GM13976 (cell line): ENCODE measurements at regions not wholly inside any gene's neighbourhood (a gene's known extent, or its start where the extent isn't known, plus 50 kb on each side); places are given as distances from the start of the nearest gene placed in this dataset.

Source experiments
- DNase-seq: peaks from one replicate; pipeline ENCODE4 v3.0.0; 2012; ENCODE audit warnings: low spot score
- CTCF ChIP-seq: IDR thresholded peaks from 2 replicates; pipeline ENCODE4 v1.5.1; 2012; ENCODE audit warnings: borderline replicate concordance, mild to moderate bottlenecking; ENCODE audit not compliant: insufficient read depth; ENCODE audit errors: extremely low read depth, missing control alignments, control extremely low read depth
- in situ Hi-C: fragments of 300-500 bp; cut with MboI; formaldehyde crosslinking; loops from one replicate; pipeline ENCODE4 v1.12.0; 2022; ENCODE audit warnings: low sequenced_read_pairs, mixed read lengths, inconsistent platforms; ENCODE audit not compliant: unreplicated experiment

DNA sequence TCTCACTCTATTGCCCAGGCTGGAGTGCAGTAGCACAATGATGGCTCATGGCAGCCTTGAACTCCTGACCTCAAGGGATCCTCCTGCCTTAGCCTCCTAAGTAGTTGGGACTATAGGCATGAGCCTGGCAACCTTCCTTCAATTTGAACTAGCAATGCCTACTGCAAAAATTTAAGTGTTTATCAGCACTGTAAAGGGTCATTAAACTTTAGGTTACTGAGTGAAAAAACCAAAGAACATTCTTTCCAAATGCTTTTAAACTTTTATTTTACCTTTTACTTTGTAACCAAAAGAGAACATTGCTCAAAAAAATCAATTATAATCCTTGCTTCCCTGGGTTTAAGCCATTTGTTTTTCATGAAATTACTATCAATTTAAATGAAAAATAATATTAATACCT is 101.0 kb upstream of the NHSL1 start:
- DNase-seq: no peak
- TF ChIP-seq CTCF: no peak
- in situ Hi-C loops: no loop called here

DNA sequence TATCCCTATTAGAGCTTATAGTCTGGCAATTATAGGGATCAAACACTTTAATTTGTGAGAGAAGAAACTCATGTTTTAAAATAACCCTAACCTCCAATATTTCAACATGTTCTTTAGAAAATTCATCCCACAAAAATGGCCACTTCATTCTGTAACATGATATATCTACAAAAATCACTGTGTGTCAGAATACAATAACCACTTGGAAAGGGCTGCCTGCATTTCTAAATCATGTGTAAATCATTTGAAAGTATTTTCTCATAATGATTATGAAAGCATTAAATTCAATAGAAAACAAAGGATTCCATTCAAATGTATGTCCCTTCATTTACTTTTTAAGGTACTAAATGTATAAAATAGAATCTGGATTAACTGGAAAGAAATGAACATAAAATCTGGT is 101.4 kb upstream of the NHSL1 start:
- TF ChIP-seq CTCF: no peak
- in situ Hi-C loops: no loop called here
- DNase-seq: no peak

GRCh38 chr6:138601128-138601527 is 101.8 kb upstream of the NHSL1 start:
- in situ Hi-C loops: no loop called here
- no peak for TF ChIP-seq CTCF
- DNase-seq: no peak

DNA sequence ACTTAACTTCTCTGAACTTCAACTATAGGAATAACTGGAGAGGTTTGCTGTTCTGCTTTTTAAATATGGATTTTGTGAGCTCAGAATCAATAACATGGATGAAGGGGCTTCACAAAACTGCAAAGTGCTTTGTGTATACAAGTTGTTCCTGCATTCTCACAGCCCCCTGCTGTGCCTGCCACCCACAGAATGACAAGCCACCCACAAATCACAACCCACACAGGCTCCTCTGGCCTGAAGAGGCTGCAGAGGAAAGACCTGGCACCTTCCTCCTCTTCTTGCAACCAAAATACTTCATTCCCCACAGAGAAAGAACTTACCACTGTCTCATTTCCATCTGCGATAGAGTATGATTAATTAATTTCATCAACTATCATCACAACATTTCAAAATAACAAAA is 106.7 kb upstream of the NHSL1 start:
- in situ Hi-C loops: no loop called here
- DNase-seq: no peak
- TF ChIP-seq CTCF: no peak

DNA sequence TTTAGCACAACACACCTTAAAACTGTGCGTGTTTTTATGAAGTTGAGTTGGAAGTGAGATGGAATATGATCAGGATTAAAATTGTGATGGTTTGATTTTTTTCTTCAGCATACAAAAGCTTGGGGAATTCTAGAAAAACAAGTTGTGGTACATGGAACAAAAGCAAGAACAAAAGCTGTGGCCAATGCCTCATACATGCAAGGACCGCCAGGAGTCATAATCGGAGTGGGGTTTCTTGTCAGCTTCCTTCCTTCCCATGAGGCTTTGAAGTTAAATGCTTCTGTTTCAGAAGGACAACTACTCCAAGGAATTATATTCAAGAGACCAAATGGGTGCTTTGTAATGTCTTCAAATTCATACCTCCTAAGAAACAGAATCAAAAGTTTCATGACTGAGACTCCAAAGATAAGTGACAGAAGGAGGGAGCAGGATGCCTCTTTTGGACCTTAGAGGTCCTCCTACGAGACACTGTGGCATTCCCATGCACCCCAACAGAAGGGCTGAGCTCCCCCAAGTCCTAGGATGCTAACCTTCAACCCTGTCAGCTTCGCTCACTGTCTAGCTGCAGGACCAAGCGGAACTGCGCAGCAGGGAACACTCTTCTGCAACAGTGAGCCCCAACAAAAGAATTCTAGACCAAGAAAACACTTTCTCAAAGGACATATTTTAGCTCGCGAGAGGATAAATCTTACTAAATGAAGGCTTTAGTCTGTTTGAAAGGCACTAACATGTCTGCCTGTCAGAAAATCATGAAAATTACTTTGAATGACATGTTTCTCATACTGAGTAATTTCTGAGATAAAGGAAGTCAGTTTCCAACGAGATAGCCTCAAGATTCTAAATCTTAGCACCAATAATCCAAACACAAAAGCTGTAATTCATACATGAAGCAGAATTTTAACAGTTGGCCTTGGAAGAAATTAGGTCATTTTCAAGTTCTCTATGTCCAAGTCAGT is 108.5 kb upstream of the NHSL1 start:
- in situ Hi-C loops: no loop called here
- DNase-seq: no peak
- TF ChIP-seq CTCF: no peak

DNA sequence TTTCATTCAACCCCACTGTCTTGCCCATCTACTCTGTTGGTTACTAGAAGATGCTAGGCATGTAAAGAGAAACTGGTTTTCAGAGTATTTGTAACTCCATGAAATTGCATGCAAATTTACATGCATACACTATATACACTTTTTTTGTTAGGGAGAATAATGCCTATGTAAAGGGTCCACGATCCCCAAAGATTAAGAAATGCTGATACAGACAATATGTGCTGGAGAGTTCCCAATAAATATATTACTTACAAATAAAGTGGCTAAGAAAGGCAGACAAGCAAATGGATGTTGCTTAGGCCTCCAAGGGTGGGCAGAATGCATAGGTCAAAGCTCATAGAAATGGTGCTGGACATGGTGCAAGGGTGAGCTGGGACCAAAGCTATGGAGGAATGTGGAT is 109.6 kb upstream of the NHSL1 start:
- DNase-seq: no peak
- no peak for TF ChIP-seq CTCF
- in situ Hi-C loops: no loop called here
